GM12878 (cell line): ENCODE measurements at regions not wholly inside any gene's neighbourhood (a gene's known extent, or its start where the extent isn't known, plus 50 kb on each side); places are given as distances from the start of the nearest gene placed in this dataset.

Experiments
- ATF3 ChIP-seq: IDR thresholded peaks from 2 replicates; pipeline ENCODE4 v1.6.1; 2011; ENCODE audit warnings: low read depth, mild to moderate bottlenecking, low read length, moderate library complexity, borderline replicate concordance; ENCODE audit errors: extremely low read depth
- CEBPZ ChIP-seq: fragments of 150-350 bp; IDR thresholded peaks from 2 replicates; pipeline ENCODE4 v1.6.1; 2016; ENCODE audit warnings: low read depth, low read length
- CREB1 ChIP-seq: IDR thresholded peaks from 2 replicates; pipeline ENCODE4 v1.6.1; 2012; ENCODE audit warnings: low read depth, mild to moderate bottlenecking, inconsistent platforms
- CTCF ChIP-seq, 3 experiments: IDR thresholded peaks in 2 of 3; conservative IDR thresholded peaks in 1 of 3; 2 replicates each; pipeline ENCODE4 v1.5.1; 2011; ENCODE audit warnings: low read depth in 3 of 3, low read length in 3 of 3, mild to moderate bottlenecking in 3 of 3, control low read depth in 2 of 3, moderate library complexity in 2 of 3, inconsistent platforms in 1 of 3, mixed read lengths in 1 of 3; ENCODE audit not compliant: control insufficient read depth in 2 of 3, insufficient read depth in 1 of 3; ENCODE audit errors: extremely low read depth in 1 of 3
- EZH2 ChIP-seq: IDR thresholded peaks from 2 replicates; pipeline ENCODE4 v1.6.1; 2012; ENCODE audit warnings: low read depth, mild to moderate bottlenecking, control low read depth, inconsistent platforms, low read length, borderline replicate concordance; ENCODE audit not compliant: control insufficient read depth
- GABPA ChIP-seq: IDR thresholded peaks from 2 replicates; pipeline ENCODE4 v1.6.1; 2014; ENCODE audit warnings: antibody characterized with exemption, low read depth, mild to moderate bottlenecking, inconsistent platforms
- MYC ChIP-seq: IDR thresholded peaks from 2 replicates; pipeline ENCODE4 v1.6.1; 2011; ENCODE audit warnings: mild to moderate bottlenecking, low read length, moderate library complexity, inconsistent platforms; ENCODE audit not compliant: insufficient read depth, insufficient replicate concordance, insufficient read length, severe bottlenecking
- NFIC ChIP-seq: IDR thresholded peaks from 2 replicates; pipeline ENCODE4 v1.6.1; 2012; ENCODE audit warnings: low read depth, mild to moderate bottlenecking, inconsistent platforms, low read length, moderate library complexity
- NFYB ChIP-seq: IDR thresholded peaks from 2 replicates; pipeline ENCODE4 v1.6.1; 2011; ENCODE audit warnings: low read depth, mild to moderate bottlenecking, low read length, improper control_type of control experiment, moderate library complexity; ENCODE audit not compliant: insufficient read depth
- PBX3 ChIP-seq: IDR thresholded peaks from 2 replicates; pipeline ENCODE4 v1.6.1; 2011; ENCODE audit warnings: mild to moderate bottlenecking, low read depth, low read length, moderate library complexity; ENCODE audit not compliant: insufficient replicate concordance
- POLR2A ChIP-seq: IDR thresholded peaks from 2 replicates; pipeline ENCODE4 v1.6.1; 2011; ENCODE audit warnings: low read depth, mild to moderate bottlenecking, low read length
- TCF12 ChIP-seq: IDR thresholded peaks from 2 replicates; pipeline ENCODE4 v1.6.1; 2011; ENCODE audit warnings: low read depth, mild to moderate bottlenecking, low read length
- USF2 ChIP-seq: IDR thresholded peaks from 2 replicates; pipeline ENCODE4 v1.6.1; 2011; ENCODE audit warnings: low read depth, low read length, improper control_type of control experiment, borderline replicate concordance
- ZNF217 ChIP-seq: fragments of 450-650 bp; IDR thresholded peaks from 2 replicates; pipeline ENCODE4 v1.6.1; 2017; ENCODE audit warnings: antibody characterized with exemption, mild to moderate bottlenecking

GRCh38 chr7:155864991-155865690 lies 52.9 kb upstream of the SHH start:
- TF ChIP-seq ZNF217, result no peak
- TF ChIP-seq TCF12, result no peak
- TF ChIP-seq POLR2A, result no peak
- TF ChIP-seq NFYB, result no peak
- TF ChIP-seq CTCF (IDR thresholded peaks at IDR 0.05 in 2 of 3, conservative IDR thresholded peaks at IDR 0.05 in 1 of 3; ENCODE audit: control insufficient read depth in 2 of 3, extremely low read depth in 1 of 3, insufficient read depth in 1 of 3, low read depth in 3 of 3, low read length in 3 of 3), result no peak
- TF ChIP-seq CEBPZ, result no peak
- no peak for TF ChIP-seq EZH2
- TF ChIP-seq USF2, result no peak
- no peak for TF ChIP-seq ATF3
- no peak for TF ChIP-seq MYC
- TF ChIP-seq NFIC, result no peak
- TF ChIP-seq CREB1, result no peak
- TF ChIP-seq PBX3, result no peak
- TF ChIP-seq GABPA, result no peak
